ENCODE measurements at regions not wholly inside any gene's neighbourhood (a gene's known extent, or its start where the extent isn't known, plus 50 kb on each side); places are given as distances from the start of the nearest gene placed in this dataset.

DNA sequence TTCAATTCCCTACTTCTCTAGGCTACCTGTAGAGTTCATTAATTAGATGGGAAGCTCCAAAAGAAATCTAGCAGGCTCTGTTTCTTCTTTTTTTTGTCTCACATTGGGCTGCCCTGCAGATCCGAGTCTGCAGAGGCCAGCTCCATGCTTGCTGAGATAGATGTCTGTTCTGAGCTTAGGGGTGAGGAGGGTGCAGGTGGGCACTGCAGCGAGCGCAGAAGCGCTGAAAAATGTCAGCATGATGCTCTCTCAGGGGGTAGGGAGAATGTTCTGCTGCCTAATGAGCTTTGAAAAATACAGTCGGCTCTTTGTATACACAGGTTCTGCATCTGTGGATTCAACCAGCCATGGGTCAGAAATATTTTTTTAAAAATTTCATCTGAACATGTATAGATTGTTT, 56.8 kb upstream of the KCNA3 start:
- no peaks in the 10 kb centered on the region for H3K9me3 ChIP-seq

DNA sequence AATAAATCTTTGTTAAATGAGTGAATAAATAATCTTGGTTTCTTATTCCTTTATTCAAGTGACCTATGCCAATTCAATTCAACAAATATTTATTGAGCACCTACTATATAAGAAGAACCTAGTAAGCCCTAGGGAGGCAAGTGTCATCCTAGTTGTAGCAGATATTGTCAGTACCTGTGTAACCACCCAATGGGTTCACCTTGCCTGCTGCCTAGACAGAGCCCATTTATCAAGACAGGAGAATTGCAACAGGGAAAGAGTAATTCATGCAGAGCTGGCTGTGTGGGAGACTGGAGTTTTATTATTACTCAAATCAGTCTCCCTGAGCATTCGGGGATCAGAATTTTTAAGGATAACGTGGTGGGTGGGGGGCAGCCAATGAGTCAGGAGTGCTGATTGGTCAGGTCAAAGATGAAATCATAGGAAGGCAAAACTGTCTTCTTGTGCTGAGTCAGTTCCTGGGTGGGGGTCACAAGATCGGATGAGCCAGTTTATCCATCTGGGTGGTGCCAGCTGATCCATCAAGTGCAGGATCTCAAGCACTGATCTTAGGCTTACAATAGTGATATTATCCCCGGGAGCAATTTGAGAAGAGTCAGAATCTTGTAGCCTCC, 53.8 kb upstream of the KCNA3 start:
- H3K4me3 ChIP-seq, result no peak overlapping the region
- H3K27me3 ChIP-seq, result peaks cover 9% of the 10 kb centered on the region
- no peaks in the 10 kb centered on the region for H3K9me3 ChIP-seq
- DNase-seq, result no peak
- no peaks in the 10 kb centered on the region for H3K36me3 ChIP-seq

More for the DNA sequence above, 56.8 kb upstream of the KCNA3 start:
- no peak for DNase-seq
- Histone ChIP-seq H3K4me3 (no peak overlapping the region), H3K27me3 (peaks cover 5% of the 10 kb centered on the region), H3K36me3 (no peaks in the 10 kb centered on the region)

DNA sequence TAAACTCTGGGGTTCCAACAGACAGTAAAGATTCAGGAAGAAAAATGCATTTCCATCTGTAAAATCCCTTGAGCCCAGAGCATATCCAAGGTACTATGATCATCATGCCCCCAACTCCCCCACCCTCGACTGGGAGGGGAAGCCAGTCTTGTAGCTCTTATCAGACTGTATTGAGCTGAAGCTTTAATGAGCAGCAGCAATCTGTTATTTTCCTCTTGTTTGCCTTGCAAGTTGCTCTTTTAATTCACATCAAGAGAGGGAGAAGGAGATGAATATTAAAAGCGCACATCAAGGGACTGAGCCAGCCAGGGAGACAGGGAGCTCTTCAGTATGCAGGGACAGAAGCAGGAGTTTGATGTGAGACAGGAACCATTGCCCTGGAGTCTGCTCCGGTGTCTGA, 52.5 kb upstream of the KCNA3 start:
- no peaks in the 10 kb centered on the region for H3K36me3 ChIP-seq
- no peak overlapping the region for H3K4me3 ChIP-seq
- H3K27me3 ChIP-seq, result peaks cover 11% of the 10 kb centered on the region
- no peak for DNase-seq
- H3K9me3 ChIP-seq, result no peaks in the 10 kb centered on the region

DNA sequence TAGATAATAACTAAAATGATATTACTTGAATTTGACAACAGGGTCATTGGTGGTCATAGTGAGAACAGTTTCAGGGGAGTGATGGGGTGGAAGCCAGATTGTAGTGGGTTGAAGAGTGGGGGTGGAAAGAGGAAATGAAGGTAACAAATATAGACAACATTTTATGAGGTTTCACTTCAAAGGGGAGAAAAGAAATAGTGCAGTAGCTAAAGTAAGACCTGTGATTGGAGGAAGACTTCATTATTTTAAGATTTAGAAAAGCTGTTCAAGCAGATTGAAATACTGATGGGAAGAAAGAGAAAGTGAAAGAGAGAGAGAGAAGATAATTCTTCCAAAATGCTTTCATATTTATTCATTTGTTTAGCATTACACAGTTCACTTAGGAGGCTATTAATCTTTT, 52.0 kb upstream of the KCNA3 start:
- Histone ChIP-seq H3K27me3 (peaks cover 12% of the 10 kb centered on the region), H3K9me3 (no peaks in the 10 kb centered on the region), H3K36me3 (no peaks in the 10 kb centered on the region), H3K4me3 (no peak overlapping the region)
- DNase-seq, result no peak

Measured in MG63 (cell line).